Keratinocyte (primary cell): ENCODE measurements at regions not wholly inside any gene's neighbourhood (a gene's known extent, or its start where the extent isn't known, plus 50 kb on each side); places are given as distances from the start of the nearest gene placed in this dataset.

ENCODE experiments used
- EZH2 ChIP-seq: IDR thresholded peaks from one replicate; pipeline ENCODE4 v1.6.1; 2012; ENCODE audit warnings: inconsistent platforms, mild to moderate bottlenecking, low read length, moderate library complexity
- TF ChIP-seq, protein P1 (sequence below), 3 experiments: IDR thresholded peaks in 1 of 3; conservative IDR thresholded peaks in 1 of 3; optimal IDR thresholded peaks in 1 of 3; 2 replicates in 2 of 3; 3 replicates in 1 of 3; pipeline versions ENCODE3 to v1.5.1; 2011; ENCODE audit warnings: low read length in 3 of 3, mild to moderate bottlenecking in 3 of 3, moderate library complexity in 2 of 3, control low read depth in 1 of 3, inconsistent platforms in 1 of 3; ENCODE audit not compliant: insufficient read depth in 2 of 3; ENCODE audit errors: extremely low read depth in 1 of 3

DNA sequence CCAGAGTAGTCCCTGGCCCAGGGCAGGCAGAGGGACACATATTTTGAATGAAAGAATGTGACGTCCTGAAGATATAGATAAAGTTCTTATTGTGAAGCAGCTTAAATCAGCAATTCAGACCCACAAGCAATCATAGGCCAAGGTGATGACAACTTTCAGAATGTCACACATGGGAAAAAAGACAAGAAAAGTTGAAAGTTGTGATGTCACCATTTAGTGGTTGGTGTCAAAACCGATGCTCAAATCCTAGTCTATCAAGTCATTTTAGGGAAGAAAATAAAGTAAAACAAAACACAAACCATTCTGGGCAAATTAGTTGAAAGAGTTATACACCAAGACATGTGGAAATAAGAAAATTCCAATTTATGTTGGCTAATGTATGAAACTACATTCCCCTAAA, 710.8 kb downstream of the DOK5 start:
- TF ChIP-seq EZH2: no peak
- TF ChIP-seq, protein P1, sequence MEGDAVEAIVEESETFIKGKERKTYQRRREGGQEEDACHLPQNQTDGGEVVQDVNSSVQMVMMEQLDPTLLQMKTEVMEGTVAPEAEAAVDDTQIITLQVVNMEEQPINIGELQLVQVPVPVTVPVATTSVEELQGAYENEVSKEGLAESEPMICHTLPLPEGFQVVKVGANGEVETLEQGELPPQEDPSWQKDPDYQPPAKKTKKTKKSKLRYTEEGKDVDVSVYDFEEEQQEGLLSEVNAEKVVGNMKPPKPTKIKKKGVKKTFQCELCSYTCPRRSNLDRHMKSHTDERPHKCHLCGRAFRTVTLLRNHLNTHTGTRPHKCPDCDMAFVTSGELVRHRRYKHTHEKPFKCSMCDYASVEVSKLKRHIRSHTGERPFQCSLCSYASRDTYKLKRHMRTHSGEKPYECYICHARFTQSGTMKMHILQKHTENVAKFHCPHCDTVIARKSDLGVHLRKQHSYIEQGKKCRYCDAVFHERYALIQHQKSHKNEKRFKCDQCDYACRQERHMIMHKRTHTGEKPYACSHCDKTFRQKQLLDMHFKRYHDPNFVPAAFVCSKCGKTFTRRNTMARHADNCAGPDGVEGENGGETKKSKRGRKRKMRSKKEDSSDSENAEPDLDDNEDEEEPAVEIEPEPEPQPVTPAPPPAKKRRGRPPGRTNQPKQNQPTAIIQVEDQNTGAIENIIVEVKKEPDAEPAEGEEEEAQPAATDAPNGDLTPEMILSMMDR (optimal IDR thresholded peaks at IDR 0.05 in 1 of 3, IDR thresholded peaks at IDR 0.05 in 1 of 3, conservative IDR thresholded peaks at IDR 0.05 in 1 of 3; ENCODE audit: extremely low read depth in 1 of 3, insufficient read depth in 2 of 3, low read length in 3 of 3): no peak
